ENCODE measurements at regions not wholly inside any gene's neighbourhood (a gene's known extent, or its start where the extent isn't known, plus 50 kb on each side); places are given as distances from the start of the nearest gene placed in this dataset.

GRCh38 chr11:116148645-116149044 lies 624.1 kb downstream of the BUD13 start:
- DNase-seq (ENCODE audit: low read depth), result no peak
- no peak overlapping the region for H3K4me3 ChIP-seq (ENCODE audit: control insufficient read depth, low read depth, low read length)
- no peak for TF ChIP-seq CTCF (IDR thresholded peaks at IDR 0.05; ENCODE audit: control insufficient read depth, insufficient read depth, low read depth, low read length, missing control alignments)

- no peak overlapping the region for H3K4me3 ChIP-seq (ENCODE audit: control insufficient read depth, low read depth, low read length)
- TF ChIP-seq CTCF (IDR thresholded peaks at IDR 0.05; ENCODE audit: control insufficient read depth, insufficient read depth, low read depth, low read length, missing control alignments), result no peak
- DNase-seq (ENCODE audit: low read depth), result no peak
These were observed 624.7 kb downstream of the BUD13 start for GRCh38 chr11:116148056-116148455.

- H3K4me3 ChIP-seq (ENCODE audit: control insufficient read depth, low read depth, low read length), result no peak overlapping the region
- no peak for DNase-seq (ENCODE audit: low read depth)
- TF ChIP-seq CTCF (IDR thresholded peaks at IDR 0.05; ENCODE audit: control insufficient read depth, insufficient read depth, low read depth, low read length, missing control alignments), result no peak
These were observed 627.5 kb downstream of the BUD13 start for GRCh38 chr11:116145187-116145865.

- H3K4me3 ChIP-seq (ENCODE audit: control insufficient read depth, low read depth, low read length), result no peak overlapping the region
- TF ChIP-seq CTCF (IDR thresholded peaks at IDR 0.05; ENCODE audit: control insufficient read depth, insufficient read depth, low read depth, low read length, missing control alignments), result no peak
- no peak for DNase-seq (ENCODE audit: low read depth)
These were observed 628.3 kb downstream of the BUD13 start for GRCh38 chr11:116144387-116144958.

GRCh38 chr11:116138280-116138679 lies 634.1 kb upstream of the CADM1 start:
- no peak overlapping the region for H3K4me3 ChIP-seq (ENCODE audit: control insufficient read depth, low read depth, low read length)
- no peak for DNase-seq (ENCODE audit: low read depth)
- TF ChIP-seq CTCF (IDR thresholded peaks at IDR 0.05; ENCODE audit: control insufficient read depth, insufficient read depth, low read depth, low read length, missing control alignments), result no peak

- no peak overlapping the region for H3K4me3 ChIP-seq (ENCODE audit: control insufficient read depth, low read depth, low read length)
- no peak for DNase-seq (ENCODE audit: low read depth)
- no peak for TF ChIP-seq CTCF (IDR thresholded peaks at IDR 0.05; ENCODE audit: control insufficient read depth, insufficient read depth, low read depth, low read length, missing control alignments)
These were observed 633.5 kb upstream of the CADM1 start for GRCh38 chr11:116137753-116138152.

All from AG09309 (cell line).